HG03108 (cell line): ENCODE measurements at regions not wholly inside any gene's neighbourhood (a gene's known extent, or its start where the extent isn't known, plus 50 kb on each side); places are given as distances from the start of the nearest gene placed in this dataset.
"Not testable (repeated sequence)": the region's sequence is repeated elsewhere in the genome, so short reads cannot be mapped to it uniquely, and the experiment has no call there.

Experiments
- ATAC-seq: cut with Tn5 transposase; IDR thresholded peaks from one replicate; pipeline ENCODE4 v1.9.1; 2021; ENCODE audit warnings: moderate library complexity; ENCODE audit not compliant: unreplicated experiment

DNA sequence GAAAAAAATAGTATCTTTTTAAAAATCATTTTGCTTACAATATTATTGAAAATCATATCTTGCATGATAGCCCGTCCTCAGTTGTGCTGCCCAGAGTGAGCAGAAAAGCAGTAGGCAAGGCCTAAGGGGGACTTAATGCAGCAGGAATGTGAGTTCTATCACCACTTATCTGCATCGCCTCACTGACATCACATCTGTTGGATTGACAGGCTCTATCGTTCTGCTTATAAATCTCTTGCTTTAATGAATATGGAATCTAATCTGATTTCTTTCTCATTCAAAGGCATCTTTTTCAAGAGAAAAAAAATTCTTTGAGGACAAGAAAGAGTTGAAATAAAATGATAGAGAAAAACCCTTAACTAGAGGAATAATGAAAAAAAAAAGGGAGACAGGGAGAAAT, 249.9 kb downstream of the PAPSS1 start:
- no peak for ATAC-seq

DNA sequence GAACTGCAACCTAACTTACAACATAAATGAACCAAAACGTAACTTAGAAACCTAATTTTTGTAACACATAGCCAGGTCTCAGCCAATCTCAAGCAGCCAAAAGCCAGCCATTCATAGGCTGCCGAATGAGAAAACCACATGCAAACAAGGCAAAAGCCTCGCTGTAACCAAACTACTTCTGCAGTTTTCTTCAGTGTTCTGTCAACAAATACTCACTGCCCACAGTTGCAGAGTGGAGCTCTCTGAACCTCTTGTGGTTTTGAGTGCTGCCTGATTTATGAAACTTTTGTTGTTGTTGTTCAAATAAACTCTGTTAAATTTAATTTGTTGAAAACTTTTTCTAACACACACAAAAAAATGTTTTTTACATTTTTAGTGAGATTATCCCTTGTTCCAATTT, 251.2 kb downstream of the PAPSS1 start:
- ATAC-seq: no peak

DNA sequence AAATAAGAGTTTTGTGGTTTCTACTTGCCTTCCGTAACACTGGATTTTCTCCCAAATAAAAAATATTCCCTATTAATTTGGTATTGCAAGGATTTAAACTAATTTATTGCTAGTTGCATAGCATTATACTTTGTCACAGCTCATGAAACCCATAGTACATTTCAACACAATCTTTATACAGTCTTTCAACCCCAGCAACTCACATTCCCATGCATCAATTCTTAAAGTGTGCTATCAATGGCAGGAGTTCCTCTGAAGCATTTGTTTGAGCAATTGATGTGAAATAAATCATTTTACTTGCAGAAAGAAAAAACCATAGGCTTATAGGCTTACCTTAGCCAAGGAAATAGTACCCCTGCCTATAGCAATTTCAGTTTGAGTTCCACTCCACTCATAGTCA, 251.9 kb downstream of the PAPSS1 start:
- ATAC-seq: no peak

DNA sequence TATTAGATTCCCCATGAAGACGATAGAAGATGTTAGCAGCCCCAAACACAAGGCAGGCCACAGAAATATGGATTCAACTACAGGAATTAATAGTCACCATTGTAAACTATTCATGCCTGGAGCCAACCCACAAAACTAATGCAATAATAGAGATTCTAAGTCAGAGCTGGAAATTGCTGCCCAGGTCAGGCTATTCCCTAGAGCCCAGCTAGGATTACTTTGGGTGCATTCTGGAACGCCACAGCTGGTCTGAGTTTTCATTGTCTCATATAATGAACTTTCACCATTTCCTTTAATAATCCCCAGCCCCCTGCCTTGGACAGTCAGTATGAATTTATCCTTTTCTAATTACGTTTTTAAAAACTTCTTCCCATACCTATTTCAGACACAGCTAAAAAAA, 252.6 kb downstream of the PAPSS1 start:
- ATAC-seq: no peak

DNA sequence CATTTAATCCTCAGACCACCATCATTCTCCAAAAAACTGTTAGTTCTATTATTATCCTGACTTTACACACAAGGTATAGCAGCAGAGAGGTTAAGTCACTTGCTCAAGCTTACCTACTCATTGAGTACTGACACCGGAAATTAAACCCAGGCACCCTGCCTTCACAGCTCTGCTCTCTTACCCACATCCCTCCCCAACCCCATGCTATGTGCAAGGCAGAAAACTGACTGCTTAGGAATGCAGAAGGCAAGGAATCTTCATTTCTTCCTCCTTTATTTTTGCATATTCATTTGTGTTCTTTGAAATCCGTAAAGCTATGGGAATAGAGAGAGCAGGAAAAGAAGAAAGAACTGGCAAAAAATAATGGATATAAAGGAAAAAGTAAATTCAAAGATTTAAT, 261.8 kb downstream of the PAPSS1 start:
- ATAC-seq: no peak

DNA sequence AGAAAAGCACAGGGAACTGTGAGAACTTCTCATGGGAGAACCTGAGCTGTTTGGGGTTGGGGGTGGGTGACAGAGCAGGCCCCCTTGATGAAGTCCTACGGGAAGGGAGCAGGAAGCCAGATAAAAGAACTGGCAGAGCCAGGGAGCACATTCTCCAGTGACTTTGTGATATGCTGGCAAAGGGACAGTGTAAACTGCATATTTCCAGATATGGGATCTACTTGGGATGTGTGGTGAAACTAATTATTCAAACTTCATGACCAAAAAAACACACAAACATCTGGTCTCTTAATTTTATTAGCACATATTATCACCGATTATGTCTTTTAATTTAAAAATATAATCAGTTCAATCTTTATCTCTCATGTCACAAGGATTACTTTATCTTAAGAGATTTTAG, 266.0 kb downstream of the PAPSS1 start:
- no peak for ATAC-seq

DNA sequence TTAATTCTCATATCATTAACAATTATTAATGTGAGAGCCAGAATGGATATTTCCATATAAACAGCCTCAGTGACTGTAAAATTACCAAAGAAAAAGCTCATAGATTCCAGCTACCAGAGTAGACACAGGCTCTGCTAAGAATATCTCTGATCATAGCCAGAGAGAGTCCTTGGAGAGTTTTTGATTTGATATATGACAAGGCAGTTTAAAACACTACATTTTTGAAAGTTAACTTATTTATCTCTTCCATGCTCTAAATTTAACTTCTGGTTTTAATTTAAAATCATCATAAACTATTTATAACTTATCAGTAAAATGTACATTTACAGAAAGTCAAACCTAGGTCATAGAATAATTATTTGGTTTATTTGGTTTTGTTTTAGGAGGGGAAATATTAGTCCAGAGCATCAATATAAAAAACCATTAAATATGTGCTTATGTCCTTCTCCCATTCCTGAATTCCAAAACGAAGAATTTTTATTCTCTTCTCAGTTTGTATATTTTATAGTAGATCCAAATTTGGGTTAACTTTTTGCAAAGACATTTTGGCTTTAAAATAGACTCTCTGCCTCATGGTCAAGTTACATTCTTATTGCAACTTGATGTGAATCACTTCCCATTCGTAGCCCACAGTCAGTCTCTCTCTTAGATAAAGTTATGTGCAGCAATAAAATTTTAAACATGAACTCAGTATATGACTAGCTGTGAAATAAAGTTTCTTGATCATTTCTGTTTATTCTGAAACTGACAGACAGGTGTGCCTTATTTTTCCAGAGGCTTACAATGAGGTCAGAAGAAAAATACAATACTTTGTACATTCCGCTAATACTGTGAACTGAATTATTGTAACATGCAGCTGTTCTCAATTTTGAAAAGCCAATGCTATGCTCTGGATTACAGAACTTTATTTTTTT, 267.1 kb downstream of the PAPSS1 start:
- no peak for ATAC-seq

DNA sequence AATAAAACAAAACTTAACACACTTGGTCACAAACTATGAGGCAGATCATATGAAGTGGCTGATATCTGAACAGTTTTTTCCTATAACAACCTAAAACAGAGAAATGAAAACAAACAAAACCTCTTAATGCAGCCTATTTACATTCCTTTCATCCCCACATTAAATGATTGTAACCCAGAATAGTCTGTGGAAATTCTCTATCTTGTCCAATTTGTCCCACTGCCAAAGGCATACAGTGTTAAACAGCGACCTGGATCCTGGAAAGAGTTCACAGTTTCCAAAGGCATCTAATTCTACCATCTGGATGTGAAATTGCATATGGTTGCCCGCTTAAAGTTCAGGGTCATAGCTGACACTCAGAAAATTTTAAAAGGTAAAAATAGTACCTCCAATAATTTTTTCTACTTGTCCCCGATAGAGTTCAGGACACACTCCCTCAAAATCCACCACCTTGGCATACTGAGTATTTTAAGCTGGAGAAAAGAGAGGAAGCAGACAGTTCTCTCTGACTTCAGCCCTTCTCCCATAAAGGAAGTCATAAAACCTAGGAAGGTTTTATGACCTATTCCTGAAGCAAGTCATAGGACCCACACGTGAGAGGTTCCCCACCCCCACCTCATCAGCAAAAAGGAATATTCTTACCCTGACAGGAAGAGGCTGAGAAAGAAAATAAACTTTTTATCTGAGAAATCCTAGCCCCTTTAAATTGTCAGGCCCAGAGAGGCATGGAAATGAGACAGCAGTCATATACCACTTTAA, 270.2 kb downstream of the PAPSS1 start:
- no peak for ATAC-seq

DNA sequence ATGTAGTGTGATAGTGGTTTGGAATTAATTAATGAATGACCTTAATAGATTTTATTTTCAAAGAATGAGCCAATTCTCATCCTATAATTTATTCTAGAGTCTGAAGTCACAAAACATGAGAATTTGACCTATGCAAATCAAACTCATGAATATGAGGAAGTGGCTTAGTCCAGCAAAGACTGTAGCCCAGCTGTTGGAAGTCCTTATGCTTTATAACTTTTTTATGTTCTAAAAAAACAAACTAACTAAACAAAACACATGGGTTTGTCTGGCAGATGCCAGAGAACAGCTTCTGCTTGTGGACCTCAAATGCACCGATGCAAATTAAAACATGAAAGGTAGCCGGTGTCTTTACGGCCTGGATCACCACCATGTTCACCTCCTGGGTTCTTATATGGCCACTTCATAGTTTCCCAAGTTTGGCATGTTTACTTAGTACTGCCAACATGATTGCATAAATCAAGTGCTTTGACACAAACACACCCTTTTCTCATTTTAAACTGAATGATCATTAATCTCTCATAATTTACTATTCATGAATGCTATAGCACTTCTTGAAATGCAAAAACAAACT, 277.4 kb downstream of the PAPSS1 start:
- no peak for ATAC-seq

DNA sequence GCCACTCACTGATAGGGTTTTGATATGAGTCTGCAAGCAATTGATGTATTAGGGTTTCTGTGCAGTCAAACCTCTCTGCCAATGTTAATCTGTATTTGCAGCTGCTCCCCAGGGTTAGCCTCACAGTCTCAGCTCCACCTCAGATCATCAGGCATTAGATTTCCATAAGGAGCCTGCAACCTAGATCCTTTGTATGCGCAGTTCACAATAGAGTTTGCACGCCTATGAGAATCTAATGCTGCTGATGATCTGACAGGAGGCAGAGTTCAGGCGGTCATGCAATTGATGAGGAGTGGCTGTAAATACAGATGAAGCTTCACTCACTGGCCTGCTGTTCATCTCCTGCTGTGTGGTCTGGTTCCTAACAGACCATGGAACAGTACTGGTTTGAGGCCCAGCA, 280.6 kb downstream of the PAPSS1 start:
- ATAC-seq: no peak

DNA sequence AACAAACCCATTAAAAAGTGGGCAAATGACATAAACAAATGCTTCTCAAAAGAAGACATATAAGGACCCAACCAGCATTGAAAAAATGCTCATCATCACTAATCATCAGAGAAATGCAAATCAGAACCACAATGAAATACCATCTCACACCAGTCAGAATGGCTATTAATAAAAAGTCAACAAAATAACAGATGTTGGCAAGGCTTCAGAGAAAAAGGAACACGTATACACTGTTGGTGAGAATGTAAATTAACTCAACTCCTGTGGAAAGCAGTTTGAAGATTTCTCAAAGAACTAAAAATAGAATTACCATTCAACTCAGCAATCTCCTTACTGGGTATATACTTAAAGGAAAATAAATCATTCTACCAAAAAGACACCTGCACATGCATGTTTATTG, 283.6 kb downstream of the PAPSS1 start:
- ATAC-seq: not testable (repeated sequence)

DNA sequence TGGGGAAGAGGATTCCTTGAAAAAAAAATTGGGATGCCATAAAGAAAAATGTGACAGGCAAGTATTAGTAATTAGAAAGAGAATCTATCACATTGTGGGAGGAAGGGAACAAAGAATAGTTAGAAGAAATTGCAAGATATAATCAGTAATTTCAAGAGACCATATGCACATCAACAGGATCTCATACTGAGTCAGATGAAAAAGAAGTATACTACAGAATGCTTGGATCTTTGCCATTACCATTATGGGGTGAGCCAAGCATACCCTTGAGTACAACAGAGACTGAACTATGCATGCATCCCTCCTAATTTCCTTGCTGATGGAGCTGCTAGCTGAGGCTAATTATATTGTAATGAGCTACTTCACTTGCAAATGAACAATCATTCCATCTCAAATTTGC, 287.6 kb downstream of the PAPSS1 start:
- ATAC-seq: no peak

DNA sequence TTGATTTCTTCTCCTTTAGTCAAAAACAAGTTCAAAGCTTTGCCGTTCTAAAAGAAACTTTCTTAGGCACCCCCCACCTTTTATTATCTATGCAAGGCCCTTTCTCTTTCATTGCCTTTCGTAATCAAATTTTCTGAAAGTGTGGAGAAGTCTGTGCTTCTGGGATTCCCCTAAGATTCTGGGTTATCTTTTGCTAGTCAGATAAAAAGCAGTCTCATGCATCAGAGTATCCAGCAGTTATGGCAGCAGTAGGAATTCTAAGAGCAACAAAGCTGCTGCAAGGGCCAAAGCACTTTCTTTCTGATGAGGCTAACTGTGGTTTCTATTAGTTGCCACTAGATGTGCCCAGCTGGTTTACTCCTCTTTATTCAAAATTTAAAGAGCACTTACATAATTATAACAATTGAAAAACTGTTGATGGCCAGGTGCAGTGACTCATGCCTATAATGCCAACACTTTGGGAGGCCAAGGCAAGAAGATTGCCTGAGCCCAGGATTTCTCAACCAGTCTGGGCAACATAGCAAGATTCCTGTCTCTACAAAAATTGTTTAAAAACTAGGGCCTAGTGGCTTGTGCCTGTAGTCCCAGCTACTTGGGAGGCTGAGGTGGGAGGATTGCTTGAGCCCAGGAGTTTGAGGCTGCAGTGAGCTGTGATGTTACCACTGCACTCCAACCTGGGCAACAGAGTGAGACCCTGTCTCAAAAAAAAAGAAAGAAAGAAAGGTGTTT, 296.2 kb downstream of the PAPSS1 start:
- ATAC-seq: no peak

DNA sequence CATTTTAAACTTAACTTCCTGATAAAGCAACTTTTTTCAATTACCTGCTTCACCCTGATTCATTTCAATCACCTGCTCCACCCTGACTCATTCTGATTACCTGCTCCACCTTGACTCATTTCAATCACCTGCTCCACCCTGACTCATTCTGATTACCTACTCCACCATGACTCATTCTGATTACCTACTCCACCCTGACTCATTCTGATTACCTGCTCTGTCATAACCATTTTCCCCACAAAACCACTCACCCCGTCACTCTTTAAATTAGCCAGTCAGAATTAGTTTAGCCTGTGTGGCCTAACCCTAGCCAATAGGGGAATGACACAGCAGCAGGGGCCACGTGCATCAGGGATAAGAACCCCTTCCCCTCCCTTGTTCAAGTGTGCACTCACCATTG, 300.5 kb downstream of the PAPSS1 start:
- ATAC-seq: not testable (repeated sequence)

DNA sequence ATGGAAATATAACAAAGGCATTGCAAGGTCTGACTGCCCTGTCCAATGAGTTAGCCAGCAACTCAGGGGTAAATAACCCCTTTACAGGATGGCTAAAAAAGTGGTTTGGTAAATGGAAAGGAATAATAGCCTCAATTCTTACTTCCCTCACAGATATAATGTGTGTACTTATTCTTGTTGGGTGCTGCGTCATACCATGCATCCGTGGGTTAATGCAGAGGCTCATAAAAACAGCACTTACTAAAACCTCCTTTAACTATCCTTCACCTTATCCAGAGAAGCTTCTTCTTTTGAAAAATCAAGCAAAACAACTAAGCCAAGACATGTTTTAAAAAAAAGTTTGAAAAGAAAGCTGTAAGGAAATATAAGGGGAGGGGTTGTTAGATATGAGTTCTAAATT, 301.0 kb downstream of the PAPSS1 start:
- no peak for ATAC-seq

DNA sequence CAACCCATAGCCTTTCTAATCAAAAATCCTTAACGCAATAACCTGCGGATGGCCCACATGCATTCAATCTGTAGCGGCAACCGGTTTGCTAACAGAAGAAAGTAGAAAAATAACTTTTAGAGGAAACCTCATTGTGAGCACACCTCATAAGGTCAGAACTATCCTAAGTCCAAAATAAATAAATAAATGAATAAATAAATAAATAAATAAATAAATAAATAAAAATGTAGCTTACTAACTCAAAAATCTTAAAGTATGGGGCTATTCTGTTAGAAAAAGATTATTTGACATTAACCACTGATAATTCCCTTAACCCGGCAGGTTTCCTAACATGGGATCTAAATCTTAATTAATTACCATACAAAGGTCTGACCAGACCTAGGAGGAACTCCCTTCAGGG, 304.5 kb downstream of the PAPSS1 start:
- ATAC-seq: not testable (repeated sequence)

DNA sequence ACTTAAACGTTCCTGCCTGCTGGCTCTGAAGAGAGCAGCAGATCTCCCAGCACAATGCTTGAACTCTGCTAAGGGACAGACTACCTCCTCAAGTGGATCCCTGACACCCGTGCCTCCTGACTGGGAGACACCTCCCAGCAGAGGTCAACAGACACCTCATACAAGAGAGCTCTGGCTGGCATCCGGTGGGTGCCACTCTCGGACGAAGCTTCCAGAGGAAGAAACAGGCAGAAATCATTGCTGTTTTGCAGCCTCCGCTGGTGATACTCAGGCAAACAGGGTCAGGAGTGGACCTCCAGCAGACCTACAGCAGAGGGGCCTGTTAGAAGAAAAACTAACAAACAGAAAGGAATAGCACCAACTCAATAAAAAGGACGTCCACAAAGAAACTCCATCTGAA, 310.2 kb downstream of the PAPSS1 start:
- ATAC-seq: not testable (repeated sequence)

DNA sequence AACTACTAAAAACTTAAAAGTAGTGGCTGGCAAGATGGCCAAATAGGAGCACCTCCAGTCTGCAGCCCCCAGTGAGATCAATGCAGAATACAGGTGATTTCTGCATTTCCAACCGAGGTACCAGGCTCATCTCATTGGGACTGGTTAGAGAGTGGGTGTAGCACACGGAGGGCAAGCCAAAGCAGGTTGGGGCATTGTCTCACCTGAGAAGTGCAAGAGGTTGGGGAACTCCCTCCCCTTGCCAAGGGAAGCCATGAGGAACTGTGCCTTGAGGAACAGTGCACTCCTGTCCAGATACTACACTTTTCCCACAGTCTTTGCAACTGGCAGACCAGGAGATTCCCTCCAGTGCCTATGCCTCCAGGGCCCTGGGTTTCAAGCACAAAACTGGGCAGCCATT, 311.1 kb downstream of the PAPSS1 start:
- ATAC-seq: no peak

DNA sequence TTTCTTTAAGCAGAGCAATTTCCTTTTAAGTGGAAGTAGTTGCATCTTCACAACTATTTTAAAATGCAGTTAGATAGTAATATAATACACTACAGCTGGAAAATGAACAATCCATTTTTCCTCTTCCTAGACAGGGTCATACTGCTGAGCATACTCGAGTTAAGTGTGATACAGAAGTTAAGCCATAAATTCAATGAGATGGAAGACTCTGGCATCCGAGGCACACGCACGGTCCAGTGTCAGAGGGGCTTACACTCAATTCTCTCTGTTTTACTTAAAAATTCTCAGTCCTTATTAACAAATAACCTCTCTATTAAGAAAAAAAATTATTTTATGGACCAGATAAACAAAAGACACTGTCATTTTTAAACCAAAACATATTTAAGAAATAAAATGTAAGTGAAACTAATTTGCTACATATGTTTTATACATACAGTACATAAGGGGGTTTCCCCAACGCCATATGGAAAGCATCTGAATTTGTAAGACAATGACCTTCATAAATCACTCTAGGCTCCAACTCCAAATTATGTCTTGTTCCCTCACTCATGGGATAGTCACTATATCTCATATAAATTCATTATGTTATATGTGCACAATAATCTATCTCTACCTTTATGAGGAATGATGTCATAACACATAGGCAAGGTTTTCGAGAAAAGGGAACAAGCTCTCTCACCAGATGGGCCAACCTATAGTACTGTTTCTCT, 315.3 kb downstream of the PAPSS1 start:
- no peak for ATAC-seq

DNA sequence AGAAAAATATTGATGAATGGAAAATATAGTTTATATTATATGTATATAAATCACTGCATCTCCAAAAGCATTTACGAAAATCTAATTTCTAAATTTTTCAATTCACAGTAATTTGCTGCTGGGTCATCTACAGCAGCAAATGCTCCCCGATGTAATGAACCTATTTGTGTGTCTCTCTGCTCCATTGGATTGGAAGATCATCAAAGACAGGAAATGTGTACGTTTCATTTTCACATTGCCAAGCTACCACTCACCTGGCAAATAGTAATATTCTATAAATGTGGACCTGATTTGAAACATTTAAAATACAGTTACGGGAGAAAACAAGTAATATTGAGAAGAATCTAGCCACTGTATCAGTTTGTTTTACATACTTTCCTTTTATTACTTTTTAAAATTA, 317.7 kb downstream of the PAPSS1 start:
- no peak for ATAC-seq

DNA sequence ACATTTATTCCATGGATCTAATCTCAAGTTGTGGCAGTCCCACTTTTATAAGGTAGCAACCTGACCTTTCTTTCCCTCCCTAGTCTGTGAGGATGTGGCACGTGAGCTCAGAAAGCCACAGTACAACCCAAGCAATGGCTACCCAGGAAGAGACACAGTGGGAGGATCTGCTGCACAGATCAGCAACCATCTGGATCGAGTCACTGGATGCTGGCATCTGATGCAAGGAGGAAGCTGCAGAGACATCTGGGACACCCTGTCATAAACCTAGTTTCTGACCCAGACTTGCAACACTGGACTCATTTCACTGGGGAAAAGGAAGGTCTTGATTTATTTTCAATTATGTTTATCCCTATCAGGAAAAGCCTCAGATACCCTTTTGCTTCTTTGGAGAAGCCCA, 327.1 kb downstream of the PAPSS1 start:
- no peak for ATAC-seq
